Loucy (cell line): ENCODE measurements at regions not wholly inside any gene's neighbourhood (a gene's known extent, or its start where the extent isn't known, plus 50 kb on each side); places are given as distances from the start of the nearest gene placed in this dataset.

Source experiments
- EZH2phosphoT487 ChIP-seq: fragments of 200-600 bp; IDR thresholded peaks from 2 replicates; pipeline ENCODE4 v1.6.1; 2018; ENCODE audit warnings: antibody characterized with exemption, mild to moderate bottlenecking, moderate library complexity, borderline replicate concordance
- TF ChIP-seq, protein P1 (sequence below): fragments of 200-600 bp; sonication (generic); conservative IDR thresholded peaks from 2 replicates; pipeline ENCODE4 v1.5.1; 2014; ENCODE audit warnings: mild to moderate bottlenecking, antibody characterized with exemption, low read length

DNA sequence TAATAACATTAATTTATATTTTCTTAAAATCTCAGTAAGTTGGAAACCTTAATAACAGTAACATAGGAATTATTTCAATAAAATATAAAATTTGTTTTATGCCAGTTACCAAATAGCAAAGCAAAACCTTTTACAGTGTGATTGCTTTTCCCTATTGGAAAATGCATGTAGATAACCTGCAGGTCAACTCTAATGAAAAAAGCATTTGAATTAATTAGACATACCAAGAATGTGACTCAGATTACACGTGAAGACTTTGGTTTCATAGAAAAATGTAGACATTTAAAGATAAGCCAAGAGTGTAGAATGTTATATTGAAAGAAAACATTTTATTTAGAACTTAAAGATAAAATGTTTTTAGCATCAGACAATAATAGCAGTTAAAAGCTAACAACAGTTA lies 888.1 kb downstream of the TMEM121 start:
- TF ChIP-seq, protein P1, sequence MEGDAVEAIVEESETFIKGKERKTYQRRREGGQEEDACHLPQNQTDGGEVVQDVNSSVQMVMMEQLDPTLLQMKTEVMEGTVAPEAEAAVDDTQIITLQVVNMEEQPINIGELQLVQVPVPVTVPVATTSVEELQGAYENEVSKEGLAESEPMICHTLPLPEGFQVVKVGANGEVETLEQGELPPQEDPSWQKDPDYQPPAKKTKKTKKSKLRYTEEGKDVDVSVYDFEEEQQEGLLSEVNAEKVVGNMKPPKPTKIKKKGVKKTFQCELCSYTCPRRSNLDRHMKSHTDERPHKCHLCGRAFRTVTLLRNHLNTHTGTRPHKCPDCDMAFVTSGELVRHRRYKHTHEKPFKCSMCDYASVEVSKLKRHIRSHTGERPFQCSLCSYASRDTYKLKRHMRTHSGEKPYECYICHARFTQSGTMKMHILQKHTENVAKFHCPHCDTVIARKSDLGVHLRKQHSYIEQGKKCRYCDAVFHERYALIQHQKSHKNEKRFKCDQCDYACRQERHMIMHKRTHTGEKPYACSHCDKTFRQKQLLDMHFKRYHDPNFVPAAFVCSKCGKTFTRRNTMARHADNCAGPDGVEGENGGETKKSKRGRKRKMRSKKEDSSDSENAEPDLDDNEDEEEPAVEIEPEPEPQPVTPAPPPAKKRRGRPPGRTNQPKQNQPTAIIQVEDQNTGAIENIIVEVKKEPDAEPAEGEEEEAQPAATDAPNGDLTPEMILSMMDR, result no peak
- TF ChIP-seq EZH2phosphoT487, result no peak
